ENCODE measurements at regions not wholly inside any gene's neighbourhood (a gene's known extent, or its start where the extent isn't known, plus 50 kb on each side); places are given as distances from the start of the nearest gene placed in this dataset.
A peak's percentile ranks its signal among the peaks of the same experiment; 100 is the strongest.
"Not testable (repeated sequence)": the region's sequence is repeated elsewhere in the genome, so short reads cannot be mapped to it uniquely, and the experiment has no call there.

DNA sequence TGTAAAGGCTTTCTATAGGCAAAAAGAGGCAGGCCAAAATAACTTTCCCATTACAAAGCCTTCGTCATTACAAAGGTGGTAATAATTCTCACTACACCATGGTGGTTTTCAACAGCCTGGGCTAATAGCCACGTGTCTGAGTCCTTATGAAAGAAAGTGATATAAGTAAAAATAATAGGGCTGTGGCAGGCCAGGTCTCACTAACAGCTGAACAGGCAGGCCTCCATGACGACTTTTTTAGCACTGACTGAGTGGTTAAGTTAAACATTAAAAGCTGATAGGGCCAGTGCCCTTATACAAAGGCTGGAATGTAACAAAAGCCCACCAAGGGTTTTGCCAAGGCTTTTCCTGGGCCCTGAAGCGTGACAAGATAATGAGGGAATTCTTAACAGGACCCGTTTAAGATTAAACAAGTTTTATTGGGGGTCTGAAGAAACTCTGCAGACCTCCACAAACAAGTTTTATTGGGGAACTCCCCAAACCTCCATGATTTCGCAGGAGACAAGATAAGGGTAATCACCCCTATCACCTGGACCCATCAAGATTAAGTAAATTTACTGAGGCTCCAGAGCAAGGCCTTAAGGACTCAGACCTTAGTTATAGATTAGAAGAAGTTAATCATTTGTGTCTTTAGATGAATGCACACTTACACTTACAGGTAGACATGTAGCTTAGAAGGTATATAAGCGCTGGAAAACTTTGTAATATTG is 412.9 kb downstream of the CHSY3 start:
- Histone ChIP-seq H3K4me3 (no peak overlapping the region), H3K4me1 (no peaks in the 10 kb centered on the region), H3K27ac (no peak overlapping the region), H3K9me3 (peaks cover 0 to 20% (median 6%) of the 10 kb centered on the region in 11 donors), H3K27me3 (no peaks in the 10 kb centered on the region), H3K36me3 (no peaks in the 10 kb centered on the region)
- WGBS, 2 donors: 66 to 67% methylated on average over 7 of the region's 7 CpGs
- no peak for TF ChIP-seq CTCF (IDR thresholded peaks at IDR 0.05)
- intact Hi-C loops (cut with DNase I): no loop called here
- ATAC-seq (no peak), DNase-seq (no peak)

DNA sequence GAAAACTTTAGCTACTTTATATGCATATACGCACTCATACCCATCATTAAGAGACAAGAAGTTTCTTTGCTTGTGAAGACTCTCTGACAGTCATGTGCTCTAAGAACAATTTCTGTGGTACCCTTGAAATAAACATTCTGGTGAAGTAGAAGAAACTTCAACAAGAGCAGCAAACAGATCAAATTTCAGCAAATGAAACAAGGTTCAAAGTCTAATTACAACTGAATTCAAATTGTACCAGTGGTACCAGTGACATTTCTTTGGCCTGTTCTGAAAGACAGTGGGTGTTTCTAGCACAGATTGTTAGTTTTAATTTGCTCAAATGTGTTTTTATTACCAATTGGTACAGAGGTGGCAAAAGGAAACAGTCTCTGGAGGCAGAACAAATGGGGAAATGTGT is 391.0 kb downstream of the CHSY3 start:
- Histone ChIP-seq H3K4me1 (no peaks in the 10 kb centered on the region), H3K27ac (no peak overlapping the region), H3K36me3 (no peaks in the 10 kb centered on the region), H3K9me3 (peaks cover 0 to 3% (median 0%) of the 10 kb centered on the region in 11 donors), H3K4me3 (no peak overlapping the region), H3K27me3 (no peaks in the 10 kb centered on the region)
- DNase-seq (no peak), ATAC-seq (no peak)
- intact Hi-C loops (cut with DNase I): no loop called here
- 96 to 97% methylated on average over 1 of the region's 1 CpG for WGBS, 2 donors
- TF ChIP-seq CTCF (IDR thresholded peaks at IDR 0.05): no peak

DNA sequence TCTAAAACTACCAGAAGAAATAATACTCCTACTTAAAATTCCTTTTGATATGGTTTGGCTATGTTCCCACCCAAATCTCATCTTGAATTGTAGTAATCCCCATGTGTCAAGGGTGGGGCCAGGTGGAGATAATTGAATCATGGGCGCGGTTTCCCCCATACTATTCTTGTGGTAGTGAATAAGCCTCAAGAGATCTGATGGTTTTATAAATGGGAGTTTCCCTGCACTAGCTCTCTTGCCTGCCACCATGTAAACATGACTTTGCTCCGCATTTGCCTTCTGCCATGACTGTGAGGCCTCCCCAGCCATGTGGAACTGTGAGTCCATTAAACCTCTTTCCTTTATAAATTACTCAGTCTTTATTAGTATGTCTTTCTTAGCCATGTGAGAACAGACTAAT is 390.5 kb downstream of the CHSY3 start:
- 92 to 100% methylated on average over 3 of the region's 3 CpGs for WGBS, 2 donors
- DNase-seq; ATAC-seq; H3K27ac ChIP-seq; H3K4me3 ChIP-seq; H3K4me1 ChIP-seq; H3K36me3 ChIP-seq; H3K9me3 ChIP-seq; H3K27me3 ChIP-seq; intact Hi-C loops (cut with DNase I): not testable (repeated sequence)

GRCh38 chr5:130290219-130290618 is 386.0 kb downstream of the CHSY3 start:
- 82 to 86% methylated on average over 2 of the region's 2 CpGs for WGBS, 2 donors
- Histone ChIP-seq H3K4me3 (no peak overlapping the region), H3K27me3 (no peaks in the 10 kb centered on the region), H3K9me3 (peaks cover 0 to 3% (median 0%) of the 10 kb centered on the region in 11 donors), H3K4me1 (peaks cover 0 to 11% (median 0%) of the 10 kb centered on the region in 9 donors), H3K36me3 (no peaks in the 10 kb centered on the region), H3K27ac (no peak overlapping the region)
- intact Hi-C loops (cut with DNase I): no loop called here
- DNase-seq: no peak
- ATAC-seq: peak in 1 of 8 donors; percentile 21
- TF ChIP-seq CTCF (IDR thresholded peaks at IDR 0.05): no peak

Data from heart right ventricle (tissue), 16 donors.